ENCODE measurements at regions not wholly inside any gene's neighbourhood (a gene's known extent, or its start where the extent isn't known, plus 50 kb on each side); places are given as distances from the start of the nearest gene placed in this dataset.
"Not testable (repeated sequence)": the region's sequence is repeated elsewhere in the genome, so short reads cannot be mapped to it uniquely, and the experiment has no call there.

GRCh38 chr2:61671561-61672315 is 133.6 kb upstream of the XPO1 start:
- DNase-seq, result no peak

GRCh38 chr2:61670591-61671501 is 132.7 kb upstream of the XPO1 start:
- no peak for DNase-seq

GRCh38 chr2:61664190-61664589 is 126.0 kb upstream of the XPO1 start:
- DNase-seq, result no peak

GRCh38 chr2:61662990-61663389 is 124.8 kb upstream of the XPO1 start:
- DNase-seq, result no peak

- no peak for DNase-seq
Observed at GRCh38 chr2:61660511-61661388, 122.6 kb upstream of the XPO1 start.

GRCh38 chr2:61658841-61659780 is 121.0 kb upstream of the XPO1 start:
- no peak for DNase-seq

GRCh38 chr2:61649946-61650345 is 111.8 kb upstream of the XPO1 start:
- not testable (repeated sequence) for DNase-seq

GRCh38 chr2:61649021-61649420 is 110.9 kb upstream of the XPO1 start:
- no peak for DNase-seq

GRCh38 chr2:61647044-61647443 is 108.9 kb upstream of the XPO1 start:
- DNase-seq, result no peak

- no peak for DNase-seq
Observed at GRCh38 chr2:61645911-61646310, 107.8 kb upstream of the XPO1 start.

GRCh38 chr2:61643153-61643552 is 105.0 kb upstream of the XPO1 start:
- not testable (repeated sequence) for DNase-seq

GRCh38 chr2:61640406-61640805 is 102.2 kb upstream of the XPO1 start:
- DNase-seq, result no peak

GRCh38 chr2:61639721-61640120 is 101.6 kb upstream of the XPO1 start:
- DNase-seq, result no peak

GRCh38 chr2:61636686-61637085 is 98.5 kb upstream of the XPO1 start:
- DNase-seq, result no peak

- DNase-seq, result no peak
Observed at GRCh38 chr2:61634512-61634911, 96.4 kb upstream of the XPO1 start.

- no peak for DNase-seq
Observed at GRCh38 chr2:61633250-61633649, 95.1 kb upstream of the XPO1 start.

GRCh38 chr2:61632276-61633169 is 94.4 kb upstream of the XPO1 start:
- DNase-seq, result no peak

GRCh38 chr2:61631321-61631720 is 93.2 kb upstream of the XPO1 start:
- DNase-seq, result no peak

GRCh38 chr2:61626827-61627226 is 88.7 kb upstream of the XPO1 start:
- DNase-seq, result no peak

- DNase-seq, result no peak
Observed at GRCh38 chr2:61623747-61624146, 85.6 kb upstream of the XPO1 start.
